GM12875 (cell line): ENCODE measurements at regions not wholly inside any gene's neighbourhood (a gene's known extent, or its start where the extent isn't known, plus 50 kb on each side); places are given as distances from the start of the nearest gene placed in this dataset.

Experiments used
- H3K4me3 ChIP-seq: one replicate; pipeline ENCODE4 v1.5.1; 2011; ENCODE audit warnings: low read depth, low read length, control low read depth
- CTCF ChIP-seq: IDR thresholded peaks from 2 replicates; pipeline ENCODE4 v1.5.1; 2011; ENCODE audit warnings: low read depth, mild to moderate bottlenecking, control low read depth, inconsistent platforms, low read length, moderate library complexity, borderline replicate concordance; ENCODE audit not compliant: insufficient read depth

GRCh38 chr1:218643926-218644325 lies 298.8 kb downstream of the TGFB2 start:
- TF ChIP-seq CTCF, result no peak

GRCh38 chr1:218646288-218646687 lies 301.2 kb downstream of the TGFB2 start:
- H3K4me3 ChIP-seq, result no peak overlapping the region
- no peak for TF ChIP-seq CTCF

More at GRCh38 chr1:218643926-218644325, 298.8 kb downstream of the TGFB2 start:
- no peak overlapping the region for H3K4me3 ChIP-seq

- no peak overlapping the region for H3K4me3 ChIP-seq
- no peak for TF ChIP-seq CTCF
These were observed 311.3 kb downstream of the TGFB2 start for GRCh38 chr1:218656301-218657037.

GRCh38 chr1:218658269-218658668 lies 313.1 kb downstream of the TGFB2 start:
- no peak for TF ChIP-seq CTCF
- H3K4me3 ChIP-seq, result no peak overlapping the region

GRCh38 chr1:218658899-218659298 lies 313.8 kb downstream of the TGFB2 start:
- TF ChIP-seq CTCF, result no peak
- H3K4me3 ChIP-seq, result no peak overlapping the region

- no peak for TF ChIP-seq CTCF
- no peak overlapping the region for H3K4me3 ChIP-seq
These were observed 315.0 kb downstream of the TGFB2 start for GRCh38 chr1:218659911-218660677.

- H3K4me3 ChIP-seq, result no peak overlapping the region
- TF ChIP-seq CTCF, result no peak
These were observed 315.5 kb downstream of the TGFB2 start for GRCh38 chr1:218660678-218661053.
